ENCODE measurements at regions not wholly inside any gene's neighbourhood (a gene's known extent, or its start where the extent isn't known, plus 50 kb on each side); places are given as distances from the start of the nearest gene placed in this dataset.

- no peak for DNase-seq (ENCODE audit: low read depth)
- no peak overlapping the region for H3K4me3 ChIP-seq (ENCODE audit: low read depth, low read length)
Measured at GRCh38 chr3:43783987-43784639, 93.4 kb downstream of the ABHD5 start.

GRCh38 chr3:43784640-43785011 is 93.9 kb downstream of the ABHD5 start:
- no peak overlapping the region for H3K4me3 ChIP-seq (ENCODE audit: low read depth, low read length)
- DNase-seq (ENCODE audit: low read depth): no peak

- H3K4me3 ChIP-seq (ENCODE audit: low read depth, low read length): no peak overlapping the region
- DNase-seq (ENCODE audit: low read depth): no peak
Measured at GRCh38 chr3:43785551-43785950, 94.8 kb downstream of the ABHD5 start.

GRCh38 chr3:43786102-43786501 is 95.4 kb downstream of the ABHD5 start:
- no peak for DNase-seq (ENCODE audit: low read depth)
- no peak overlapping the region for H3K4me3 ChIP-seq (ENCODE audit: low read depth, low read length)

- no peak overlapping the region for H3K4me3 ChIP-seq (ENCODE audit: low read depth, low read length)
- no peak for DNase-seq (ENCODE audit: low read depth)
Measured at GRCh38 chr3:43786526-43787305, 96.0 kb downstream of the ABHD5 start.

GRCh38 chr3:43787330-43787729 is 96.6 kb downstream of the ABHD5 start:
- no peak overlapping the region for H3K4me3 ChIP-seq (ENCODE audit: low read depth, low read length)
- DNase-seq (ENCODE audit: low read depth): no peak

- H3K4me3 ChIP-seq (ENCODE audit: low read depth, low read length): no peak overlapping the region
- no peak for DNase-seq (ENCODE audit: low read depth)
Measured at GRCh38 chr3:43789028-43789427, 98.3 kb downstream of the ABHD5 start.

GRCh38 chr3:43790060-43790459 is 99.3 kb downstream of the ABHD5 start:
- DNase-seq (ENCODE audit: low read depth): no peak
- H3K4me3 ChIP-seq (ENCODE audit: low read depth, low read length): no peak overlapping the region

GRCh38 chr3:43790476-43790875 is 99.7 kb downstream of the ABHD5 start:
- no peak overlapping the region for H3K4me3 ChIP-seq (ENCODE audit: low read depth, low read length)
- DNase-seq (ENCODE audit: low read depth): no peak

- DNase-seq (ENCODE audit: low read depth): no peak
- no peak overlapping the region for H3K4me3 ChIP-seq (ENCODE audit: low read depth, low read length)
Measured at GRCh38 chr3:43791246-43791645, 100.5 kb downstream of the ABHD5 start.

- H3K4me3 ChIP-seq (ENCODE audit: low read depth, low read length): no peak overlapping the region
- no peak for DNase-seq (ENCODE audit: low read depth)
Measured at GRCh38 chr3:43792904-43793303, 102.2 kb downstream of the ABHD5 start.

GRCh38 chr3:43793648-43794372 is 103.1 kb downstream of the ABHD5 start:
- no peak for DNase-seq (ENCODE audit: low read depth)
- no peak overlapping the region for H3K4me3 ChIP-seq (ENCODE audit: low read depth, low read length)

GRCh38 chr3:43794776-43795175 is 104.0 kb downstream of the ABHD5 start:
- H3K4me3 ChIP-seq (ENCODE audit: low read depth, low read length): no peak overlapping the region
- no peak for DNase-seq (ENCODE audit: low read depth)

GRCh38 chr3:43795491-43795890 is 104.8 kb downstream of the ABHD5 start:
- no peak for DNase-seq (ENCODE audit: low read depth)
- no peak overlapping the region for H3K4me3 ChIP-seq (ENCODE audit: low read depth, low read length)

GRCh38 chr3:43796041-43796596 is 105.4 kb downstream of the ABHD5 start:
- DNase-seq (ENCODE audit: low read depth): no peak
- no peak overlapping the region for H3K4me3 ChIP-seq (ENCODE audit: low read depth, low read length)

GRCh38 chr3:43797794-43798193 is 107.1 kb downstream of the ABHD5 start:
- no peak overlapping the region for H3K4me3 ChIP-seq (ENCODE audit: low read depth, low read length)
- no peak for DNase-seq (ENCODE audit: low read depth)

GRCh38 chr3:43810797-43811196 is 120.1 kb downstream of the ABHD5 start:
- H3K4me3 ChIP-seq (ENCODE audit: low read depth, low read length): no peak overlapping the region
- no peak for DNase-seq (ENCODE audit: low read depth)

GRCh38 chr3:43814461-43814860 is 123.7 kb downstream of the ABHD5 start:
- no peak for DNase-seq (ENCODE audit: low read depth)
- no peak overlapping the region for H3K4me3 ChIP-seq (ENCODE audit: low read depth, low read length)

GRCh38 chr3:43816372-43816771 is 125.6 kb downstream of the ABHD5 start:
- DNase-seq (ENCODE audit: low read depth): no peak
- H3K4me3 ChIP-seq (ENCODE audit: low read depth, low read length): no peak overlapping the region

- DNase-seq (ENCODE audit: low read depth): no peak
- no peak overlapping the region for H3K4me3 ChIP-seq (ENCODE audit: low read depth, low read length)
Measured at GRCh38 chr3:43817064-43817463, 126.3 kb downstream of the ABHD5 start.

All from skeletal muscle cell (primary cell).